ENCODE measurements at regions not wholly inside any gene's neighbourhood (a gene's known extent, or its start where the extent isn't known, plus 50 kb on each side); places are given as distances from the start of the nearest gene placed in this dataset.
"Not testable (repeated sequence)": the region's sequence is repeated elsewhere in the genome, so short reads cannot be mapped to it uniquely, and the experiment has no call there.

DNA sequence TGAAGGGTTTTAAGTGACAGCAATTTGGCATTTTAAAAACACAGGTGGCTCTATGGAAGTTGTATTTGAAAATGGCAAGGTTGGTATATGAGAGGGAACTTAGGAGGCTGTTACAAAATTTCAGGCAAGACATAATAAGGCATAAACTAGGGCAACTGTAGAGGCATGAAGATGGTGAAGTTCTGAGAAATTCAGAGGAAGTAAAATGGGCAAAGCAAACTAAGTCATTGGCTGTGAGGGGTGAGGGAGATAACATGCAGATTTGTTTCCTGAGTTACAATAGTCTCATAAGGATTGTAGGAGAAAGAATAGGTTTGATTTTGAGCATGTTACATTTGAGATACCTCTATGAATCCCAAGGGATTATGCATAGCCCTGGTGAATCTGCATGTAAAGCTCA is 302.9 kb upstream of the ARHGEF26 start:
- Histone ChIP-seq H3K27me3 (replicated peaks; ENCODE audit: insufficient read depth) (no peaks in the 10 kb centered on the region), H3K9me3 (no peaks in the 10 kb centered on the region), H3K36me3 (no peaks in the 10 kb centered on the region), H3K4me1 (replicated peaks) (no peaks in the 10 kb centered on the region), H3K27ac (no peak overlapping the region), H3K4me3 (no peak overlapping the region)
- no peak for DNase-seq (ENCODE audit: low spot score)
- intact Hi-C loops (cut with DNase I): no loop called here
- TF ChIP-seq POLR2A (IDR thresholded peaks at IDR 0.05) (no peak), POLR2AphosphoS5 (IDR thresholded peaks at IDR 0.05) (no peak)
- TF ChIP-seq, protein P1, sequence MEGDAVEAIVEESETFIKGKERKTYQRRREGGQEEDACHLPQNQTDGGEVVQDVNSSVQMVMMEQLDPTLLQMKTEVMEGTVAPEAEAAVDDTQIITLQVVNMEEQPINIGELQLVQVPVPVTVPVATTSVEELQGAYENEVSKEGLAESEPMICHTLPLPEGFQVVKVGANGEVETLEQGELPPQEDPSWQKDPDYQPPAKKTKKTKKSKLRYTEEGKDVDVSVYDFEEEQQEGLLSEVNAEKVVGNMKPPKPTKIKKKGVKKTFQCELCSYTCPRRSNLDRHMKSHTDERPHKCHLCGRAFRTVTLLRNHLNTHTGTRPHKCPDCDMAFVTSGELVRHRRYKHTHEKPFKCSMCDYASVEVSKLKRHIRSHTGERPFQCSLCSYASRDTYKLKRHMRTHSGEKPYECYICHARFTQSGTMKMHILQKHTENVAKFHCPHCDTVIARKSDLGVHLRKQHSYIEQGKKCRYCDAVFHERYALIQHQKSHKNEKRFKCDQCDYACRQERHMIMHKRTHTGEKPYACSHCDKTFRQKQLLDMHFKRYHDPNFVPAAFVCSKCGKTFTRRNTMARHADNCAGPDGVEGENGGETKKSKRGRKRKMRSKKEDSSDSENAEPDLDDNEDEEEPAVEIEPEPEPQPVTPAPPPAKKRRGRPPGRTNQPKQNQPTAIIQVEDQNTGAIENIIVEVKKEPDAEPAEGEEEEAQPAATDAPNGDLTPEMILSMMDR (IDR thresholded peaks at IDR 0.05): no peak

DNA sequence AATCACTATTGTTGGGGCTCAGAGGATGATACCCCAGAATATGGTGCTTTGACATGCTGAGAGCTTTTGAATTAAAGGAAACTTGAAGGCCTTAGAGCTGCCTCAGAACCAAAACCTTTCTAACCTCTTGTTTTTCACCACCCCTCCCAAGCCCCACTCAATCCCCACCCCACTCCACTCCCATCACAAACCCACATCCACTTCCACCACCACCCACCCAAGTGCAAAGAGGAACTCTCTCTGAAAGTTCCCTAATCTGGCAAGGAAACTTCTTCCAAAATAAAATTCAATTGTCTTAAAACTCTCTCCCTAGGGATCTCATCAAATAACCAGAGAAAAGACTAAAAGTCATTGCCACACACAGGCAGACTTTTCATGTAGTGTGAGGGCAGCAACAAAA is 301.2 kb upstream of the ARHGEF26 start:
- no peaks in the 10 kb centered on the region for H3K27me3 ChIP-seq (replicated peaks; ENCODE audit: insufficient read depth)
- no peak overlapping the region for H3K27ac ChIP-seq
- no peaks in the 10 kb centered on the region for H3K36me3 ChIP-seq
- intact Hi-C loops (cut with DNase I): no loop called here
- H3K4me3 ChIP-seq: no peak overlapping the region
- no peaks in the 10 kb centered on the region for H3K4me1 ChIP-seq (replicated peaks)
- TF ChIP-seq, protein P1 (IDR thresholded peaks at IDR 0.05): no peak
- TF ChIP-seq POLR2A (IDR thresholded peaks at IDR 0.05) (no peak), POLR2AphosphoS5 (IDR thresholded peaks at IDR 0.05) (no peak)
- no peaks in the 10 kb centered on the region for H3K9me3 ChIP-seq
- no peak for DNase-seq (ENCODE audit: low spot score)

DNA sequence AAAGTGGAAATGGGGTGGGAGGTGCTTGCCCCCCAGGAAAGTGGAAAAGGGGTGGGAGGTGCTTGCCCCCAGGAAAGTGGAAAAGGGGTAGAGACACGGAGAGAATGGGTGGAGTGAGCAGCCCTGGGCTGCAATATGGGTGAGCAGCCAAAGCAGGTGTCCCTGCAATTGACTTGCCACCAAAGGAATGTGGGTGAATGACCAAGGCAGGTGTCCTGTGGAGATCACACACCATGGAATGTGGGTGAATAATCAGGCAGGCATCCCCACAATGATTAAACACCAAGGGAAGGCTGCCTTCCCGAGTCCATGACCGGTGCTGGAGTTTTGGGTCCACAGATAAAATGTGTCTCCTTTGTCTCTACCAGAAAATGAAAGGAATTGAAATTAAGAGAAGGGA is 292.8 kb upstream of the ARHGEF26 start:
- H3K27ac ChIP-seq; H3K4me1 ChIP-seq (replicated peaks); H3K4me3 ChIP-seq; intact Hi-C loops (cut with DNase I); H3K36me3 ChIP-seq; H3K9me3 ChIP-seq; H3K27me3 ChIP-seq (replicated peaks; ENCODE audit: insufficient read depth); DNase-seq (ENCODE audit: low spot score): not testable (repeated sequence)
- 95% methylated on average over 3 of the region's 3 CpGs for WGBS

DNA sequence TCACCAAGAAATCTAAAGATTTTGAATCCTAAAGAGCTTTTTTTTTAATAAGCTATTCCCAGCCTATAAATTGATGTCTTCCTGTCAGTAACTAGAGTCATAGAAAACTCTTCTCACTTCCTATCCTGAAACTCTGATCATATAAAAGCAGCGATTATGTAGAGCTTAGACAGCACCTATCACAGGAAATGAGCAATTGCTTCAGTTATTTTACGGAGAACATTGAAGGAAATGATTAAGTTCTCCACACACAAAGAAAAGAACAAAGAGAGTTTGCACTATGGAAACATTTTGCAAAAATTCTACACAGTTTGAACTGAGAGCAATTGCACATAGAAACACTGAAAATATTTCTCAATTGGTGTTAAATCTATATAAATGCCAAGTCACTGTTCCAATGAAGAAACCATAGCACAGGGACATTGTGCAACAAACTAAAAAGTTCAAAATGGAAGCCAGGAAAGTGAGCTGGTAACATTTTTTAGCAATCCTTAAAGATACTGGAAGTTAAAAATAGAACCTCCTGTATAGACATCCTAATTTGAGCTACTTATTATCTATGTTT is 291.5 kb upstream of the ARHGEF26 start:
- intact Hi-C loops (cut with DNase I): no loop called here
- no peaks in the 10 kb centered on the region for H3K4me1 ChIP-seq (replicated peaks)
- TF ChIP-seq POLR2A (IDR thresholded peaks at IDR 0.05): no peak
- TF ChIP-seq POLR2AphosphoS5 (IDR thresholded peaks at IDR 0.05): no peak
- TF ChIP-seq, protein P1 (IDR thresholded peaks at IDR 0.05): no peak
- H3K9me3 ChIP-seq: no peaks in the 10 kb centered on the region
- no peaks in the 10 kb centered on the region for H3K36me3 ChIP-seq
- no peak for DNase-seq (ENCODE audit: low spot score)
- no peaks in the 10 kb centered on the region for H3K27me3 ChIP-seq (replicated peaks; ENCODE audit: insufficient read depth)
- 85% methylated on average over 2 of the region's 2 CpGs for WGBS
- no peak overlapping the region for H3K27ac ChIP-seq
- H3K4me3 ChIP-seq: no peak overlapping the region

DNA sequence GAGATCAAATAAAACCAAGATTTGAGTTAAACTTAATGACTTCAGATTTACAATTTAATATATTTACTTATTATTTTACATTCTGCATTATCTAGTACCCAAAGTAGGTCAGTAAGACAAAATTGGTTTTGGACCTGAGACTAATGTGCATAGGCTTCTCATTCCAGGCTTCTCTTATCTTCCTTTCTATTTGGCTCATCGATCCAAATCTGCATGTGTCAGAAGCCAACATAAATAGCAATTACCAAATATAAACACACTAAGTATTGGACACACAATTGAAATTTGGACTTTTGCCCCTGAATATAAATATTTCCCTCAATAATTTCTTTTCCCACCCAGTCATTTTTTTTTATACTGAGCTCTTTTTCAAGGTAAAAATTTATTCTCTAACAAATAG is 290.6 kb upstream of the ARHGEF26 start:
- Histone ChIP-seq H3K27me3 (replicated peaks; ENCODE audit: insufficient read depth) (no peaks in the 10 kb centered on the region), H3K4me1 (replicated peaks) (no peaks in the 10 kb centered on the region), H3K9me3 (no peaks in the 10 kb centered on the region), H3K27ac (no peak overlapping the region), H3K4me3 (no peak overlapping the region), H3K36me3 (no peaks in the 10 kb centered on the region)
- intact Hi-C loops (cut with DNase I): no loop called here
- TF ChIP-seq POLR2A (IDR thresholded peaks at IDR 0.05) (no peak), POLR2AphosphoS5 (IDR thresholded peaks at IDR 0.05) (no peak)
- TF ChIP-seq, protein P1 (IDR thresholded peaks at IDR 0.05): no peak
- DNase-seq (ENCODE audit: low spot score): no peak
- 41% methylated on average over 1 of the region's 1 CpG for WGBS
